ENCODE measurements at regions not wholly inside any gene's neighbourhood (a gene's known extent, or its start where the extent isn't known, plus 50 kb on each side); places are given as distances from the start of the nearest gene placed in this dataset.
"Not testable (repeated sequence)": the region's sequence is repeated elsewhere in the genome, so short reads cannot be mapped to it uniquely, and the experiment has no call there.

DNA sequence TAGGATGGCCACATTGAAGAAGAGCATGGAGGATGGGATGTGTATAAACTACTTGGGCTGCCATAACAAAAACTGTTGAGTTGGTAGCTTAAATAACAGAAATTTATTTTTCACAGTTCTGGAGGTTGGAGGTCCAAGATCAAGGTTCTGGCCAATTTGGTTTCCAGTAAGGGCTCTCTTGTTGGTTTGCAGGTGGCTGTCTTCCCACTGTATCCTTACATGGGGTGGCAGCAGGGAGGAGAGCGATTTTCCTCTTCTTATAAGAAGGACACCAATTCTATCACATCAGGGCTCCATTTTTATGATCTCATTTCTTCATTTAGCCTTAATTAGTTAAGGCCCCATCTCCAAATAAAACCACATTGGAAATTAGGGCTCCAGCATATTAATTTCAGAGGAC lies 465.7 kb downstream of the GADD45G start:
- no peak overlapping the region for H2AFZ ChIP-seq (ENCODE audit: low read length)
- H3K36me3 ChIP-seq (ENCODE audit: insufficient read depth, low read length) = no peaks in the 10 kb centered on the region
- H3K27ac ChIP-seq (ENCODE audit: low read depth, low read length) = no peak overlapping the region
- H4K20me1 ChIP-seq (ENCODE audit: insufficient read depth, low read length) = no peaks in the 10 kb centered on the region
- no peak overlapping the region for H3K4me3 ChIP-seq (ENCODE audit: insufficient read depth, low read length)
- H3K9me3 ChIP-seq (ENCODE audit: low read depth, low read length) = no peaks in the 10 kb centered on the region
- DNase-seq (ENCODE audit: insufficient read length, low spot score, missing footprints) = no peak
- H3K79me2 ChIP-seq (ENCODE audit: insufficient read depth, low read length) = no peaks in the 10 kb centered on the region
- TF ChIP-seq, protein P1, sequence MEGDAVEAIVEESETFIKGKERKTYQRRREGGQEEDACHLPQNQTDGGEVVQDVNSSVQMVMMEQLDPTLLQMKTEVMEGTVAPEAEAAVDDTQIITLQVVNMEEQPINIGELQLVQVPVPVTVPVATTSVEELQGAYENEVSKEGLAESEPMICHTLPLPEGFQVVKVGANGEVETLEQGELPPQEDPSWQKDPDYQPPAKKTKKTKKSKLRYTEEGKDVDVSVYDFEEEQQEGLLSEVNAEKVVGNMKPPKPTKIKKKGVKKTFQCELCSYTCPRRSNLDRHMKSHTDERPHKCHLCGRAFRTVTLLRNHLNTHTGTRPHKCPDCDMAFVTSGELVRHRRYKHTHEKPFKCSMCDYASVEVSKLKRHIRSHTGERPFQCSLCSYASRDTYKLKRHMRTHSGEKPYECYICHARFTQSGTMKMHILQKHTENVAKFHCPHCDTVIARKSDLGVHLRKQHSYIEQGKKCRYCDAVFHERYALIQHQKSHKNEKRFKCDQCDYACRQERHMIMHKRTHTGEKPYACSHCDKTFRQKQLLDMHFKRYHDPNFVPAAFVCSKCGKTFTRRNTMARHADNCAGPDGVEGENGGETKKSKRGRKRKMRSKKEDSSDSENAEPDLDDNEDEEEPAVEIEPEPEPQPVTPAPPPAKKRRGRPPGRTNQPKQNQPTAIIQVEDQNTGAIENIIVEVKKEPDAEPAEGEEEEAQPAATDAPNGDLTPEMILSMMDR (IDR thresholded peaks at IDR 0.05; ENCODE audit: extremely low read depth, low read depth, low read length) = no peak
- H3K27me3 ChIP-seq (ENCODE audit: insufficient read depth, low read length) = no peaks in the 10 kb centered on the region
- no peak overlapping the region for H3K4me2 ChIP-seq (ENCODE audit: insufficient read depth, low read length)
- no peaks in the 10 kb centered on the region for H3K4me1 ChIP-seq (ENCODE audit: insufficient read depth, low read length)

DNA sequence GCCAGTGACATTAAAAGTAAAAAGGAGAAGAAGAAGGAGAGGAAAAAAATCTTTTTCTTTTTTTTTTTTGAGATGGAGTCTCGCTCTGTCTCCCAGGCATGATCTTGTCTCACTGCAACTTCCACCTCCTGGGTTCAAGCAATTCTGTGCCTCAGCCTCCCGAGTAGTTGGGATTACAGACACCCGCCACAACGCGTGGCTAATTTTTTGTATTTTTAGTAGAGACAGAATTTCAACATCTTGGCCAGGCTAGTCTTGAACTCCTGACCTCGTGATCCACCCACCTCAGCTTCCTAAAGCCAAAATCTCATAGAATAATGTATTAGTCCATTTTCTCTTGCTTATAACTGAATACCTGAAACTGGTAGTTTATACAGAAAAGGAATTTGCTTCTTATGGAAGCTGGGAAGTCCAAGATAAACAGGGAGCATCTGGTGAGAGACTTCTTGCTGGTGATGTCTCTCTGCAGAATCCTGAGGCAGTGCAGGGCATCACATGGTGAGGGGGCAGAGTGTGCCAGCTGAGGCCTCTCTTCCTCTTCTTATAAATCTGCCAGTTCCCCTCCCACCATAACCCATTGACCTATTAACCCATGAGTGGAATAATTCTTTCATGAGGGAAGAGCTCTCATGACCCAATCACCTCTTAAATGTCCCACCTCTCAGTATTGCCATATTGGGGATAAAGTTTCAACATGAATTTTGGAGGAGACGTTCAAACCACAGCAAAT lies 466.3 kb downstream of the GADD45G start:
- Histone ChIP-seq H3K4me1 (ENCODE audit: insufficient read depth, low read length) (no peaks in the 10 kb centered on the region), H4K20me1 (ENCODE audit: insufficient read depth, low read length) (no peaks in the 10 kb centered on the region), H3K4me3 (ENCODE audit: insufficient read depth, low read length) (no peak overlapping the region), H3K9me3 (ENCODE audit: low read depth, low read length) (no peaks in the 10 kb centered on the region), H3K27ac (ENCODE audit: low read depth, low read length) (no peak overlapping the region), H3K4me2 (ENCODE audit: insufficient read depth, low read length) (no peak overlapping the region), H2AFZ (ENCODE audit: low read length) (no peak overlapping the region), H3K79me2 (ENCODE audit: insufficient read depth, low read length) (no peaks in the 10 kb centered on the region), H3K27me3 (ENCODE audit: insufficient read depth, low read length) (no peaks in the 10 kb centered on the region), H3K36me3 (ENCODE audit: insufficient read depth, low read length) (no peaks in the 10 kb centered on the region)
- no peak for DNase-seq (ENCODE audit: insufficient read length, low spot score, missing footprints)
- TF ChIP-seq, protein P1 (IDR thresholded peaks at IDR 0.05; ENCODE audit: extremely low read depth, low read depth, low read length) = no peak

DNA sequence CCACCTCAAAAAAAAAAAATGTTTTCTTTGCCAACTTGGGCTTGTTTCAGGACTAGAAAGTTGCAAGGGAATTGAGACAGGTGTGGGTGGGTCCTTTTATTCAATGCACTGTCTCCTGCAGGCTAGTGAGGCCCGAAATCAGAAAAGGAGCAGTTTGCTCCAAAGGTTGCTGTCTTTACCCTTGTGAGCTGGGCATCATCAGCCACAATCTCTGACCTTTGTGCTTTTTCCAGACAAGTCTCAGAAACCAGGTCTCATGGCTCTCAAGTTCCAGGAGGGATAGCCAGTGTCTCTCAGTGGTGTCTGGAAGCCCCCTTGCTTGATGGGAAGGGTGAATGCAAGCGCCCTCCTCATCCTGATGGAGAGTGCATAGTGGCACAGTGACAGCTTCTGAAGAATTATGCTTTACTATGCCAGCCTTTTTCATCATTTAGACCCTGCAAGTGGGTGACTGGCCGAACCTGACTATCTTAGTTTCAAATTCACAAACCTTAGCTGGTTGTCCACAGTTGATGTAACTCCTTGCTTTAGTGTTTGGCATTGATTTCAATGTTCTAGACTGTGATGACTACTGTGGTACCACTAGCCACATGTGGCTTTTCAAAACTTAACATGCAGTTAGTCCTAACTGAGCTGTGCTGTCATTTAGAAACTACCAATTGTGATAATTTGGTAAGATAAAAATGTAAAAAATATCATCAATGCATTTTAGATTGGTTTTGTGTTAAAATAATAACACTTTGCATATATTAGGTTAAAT lies 468.6 kb downstream of the GADD45G start:
- H4K20me1 ChIP-seq (ENCODE audit: insufficient read depth, low read length) = no peaks in the 10 kb centered on the region
- no peaks in the 10 kb centered on the region for H3K9me3 ChIP-seq (ENCODE audit: low read depth, low read length)
- no peak overlapping the region for H2AFZ ChIP-seq (ENCODE audit: low read length)
- DNase-seq (ENCODE audit: insufficient read length, low spot score, missing footprints) = no peak
- no peak overlapping the region for H3K4me2 ChIP-seq (ENCODE audit: insufficient read depth, low read length)
- no peak overlapping the region for H3K4me3 ChIP-seq (ENCODE audit: insufficient read depth, low read length)
- no peaks in the 10 kb centered on the region for H3K27me3 ChIP-seq (ENCODE audit: insufficient read depth, low read length)
- no peaks in the 10 kb centered on the region for H3K79me2 ChIP-seq (ENCODE audit: insufficient read depth, low read length)
- H3K4me1 ChIP-seq (ENCODE audit: insufficient read depth, low read length) = no peaks in the 10 kb centered on the region
- TF ChIP-seq, protein P1 (IDR thresholded peaks at IDR 0.05; ENCODE audit: extremely low read depth, low read depth, low read length) = no peak
- no peak overlapping the region for H3K27ac ChIP-seq (ENCODE audit: low read depth, low read length)
- no peaks in the 10 kb centered on the region for H3K36me3 ChIP-seq (ENCODE audit: insufficient read depth, low read length)

GRCh38 chr9:90074316-90074962 lies 469.6 kb downstream of the GADD45G start:
- no peaks in the 10 kb centered on the region for H3K27me3 ChIP-seq (ENCODE audit: insufficient read depth, low read length)
- TF ChIP-seq, protein P1 (IDR thresholded peaks at IDR 0.05; ENCODE audit: extremely low read depth, low read depth, low read length) = no peak
- H3K4me3 ChIP-seq (ENCODE audit: insufficient read depth, low read length) = no peak overlapping the region
- H3K36me3 ChIP-seq (ENCODE audit: insufficient read depth, low read length) = no peaks in the 10 kb centered on the region
- no peaks in the 10 kb centered on the region for H3K9me3 ChIP-seq (ENCODE audit: low read depth, low read length)
- no peaks in the 10 kb centered on the region for H4K20me1 ChIP-seq (ENCODE audit: insufficient read depth, low read length)
- no peaks in the 10 kb centered on the region for H3K79me2 ChIP-seq (ENCODE audit: insufficient read depth, low read length)
- H3K4me1 ChIP-seq (ENCODE audit: insufficient read depth, low read length) = no peaks in the 10 kb centered on the region
- DNase-seq (ENCODE audit: insufficient read length, low spot score, missing footprints) = no peak
- H2AFZ ChIP-seq (ENCODE audit: low read length) = no peak overlapping the region
- no peak overlapping the region for H3K27ac ChIP-seq (ENCODE audit: low read depth, low read length)
- H3K4me2 ChIP-seq (ENCODE audit: insufficient read depth, low read length) = no peak overlapping the region

- not testable (repeated sequence) for H3K4me2 ChIP-seq (ENCODE audit: insufficient read depth, low read length); H4K20me1 ChIP-seq (ENCODE audit: insufficient read depth, low read length); H3K4me3 ChIP-seq (ENCODE audit: insufficient read depth, low read length); H3K27ac ChIP-seq (ENCODE audit: low read depth, low read length); H3K36me3 ChIP-seq (ENCODE audit: insufficient read depth, low read length); DNase-seq (ENCODE audit: insufficient read length, low spot score, missing footprints); H3K27me3 ChIP-seq (ENCODE audit: insufficient read depth, low read length); H2AFZ ChIP-seq (ENCODE audit: low read length); H3K4me1 ChIP-seq (ENCODE audit: insufficient read depth, low read length); H3K9me3 ChIP-seq (ENCODE audit: low read depth, low read length); H3K79me2 ChIP-seq (ENCODE audit: insufficient read depth, low read length)
These were observed 472.8 kb downstream of the GADD45G start for GRCh38 chr9:90077598-90077997.
